PC-9 (cell line): ENCODE measurements at regions not wholly inside any gene's neighbourhood (a gene's known extent, or its start where the extent isn't known, plus 50 kb on each side); places are given as distances from the start of the nearest gene placed in this dataset.

Experiments used
- BruUV-seq: library from RNA; stranded (reverse); fragments of 400-500 nt; replicated peaks from 2 replicates; lab custom pipeline; 2021; lab: Mats Ljungman, UMichigan
- CTCF ChIA-PET: fragments of 300-600 bp; sonication (Branson Sonifier 250); formaldehyde crosslinking; loops from one replicate; lab custom pipeline; 2022; ENCODE audit warnings: antibody characterized with exemption; lab: Charles Lee
- POLR2A ChIA-PET: fragments of 300-600 bp; sonication (Branson Sonifier 250); formaldehyde crosslinking; loops from one replicate; lab custom pipeline; 2022; ENCODE audit warnings: antibody characterized with exemption; ENCODE audit not compliant: unreplicated experiment; lab: Charles Lee
- DNase-seq, 2 experiments: peaks; one replicate each; pipeline versions ENCODE4 v3.0.0 to v3.0.0-alpha.2; 2015 to 2022; ENCODE audit warnings: mixed read lengths in 1 of 2
- H2AFZ ChIP-seq: fragments of 200-600 bp; sonication (generic); 2 replicates; pipeline ENCODE4 v1.8.1; 2017; ENCODE audit warnings: antibody characterized with exemption
- H3F3A ChIP-seq: fragments of 200-600 bp; sonication (generic); 2 replicates; pipeline ENCODE4 v1.8.1; 2017; ENCODE audit warnings: antibody characterized with exemption, mild to moderate bottlenecking, low read depth; ENCODE audit not compliant: insufficient read depth
- H3K27ac ChIP-seq: fragments of 200-600 bp; sonication (generic); 2 replicates; pipeline ENCODE4 v1.6.1; 2016; ENCODE audit warnings: mixed run types
- H3K27me3 ChIP-seq: fragments of 200-600 bp; sonication (generic); 2 replicates; pipeline ENCODE4 v1.6.1; 2016; ENCODE audit warnings: low read depth, mixed run types; ENCODE audit not compliant: insufficient read depth
- H3K36me3 ChIP-seq: fragments of 200-600 bp; sonication (generic); 2 replicates; pipeline ENCODE4 v1.6.1; 2016; ENCODE audit warnings: low read depth, mixed run types
- H3K4me1 ChIP-seq: fragments of 200-600 bp; sonication (generic); replicated peaks from 2 replicates; pipeline ENCODE4 v1.6.1; 2016; ENCODE audit warnings: mixed run types; ENCODE audit not compliant: insufficient read depth
- H3K4me2 ChIP-seq: fragments of 200-600 bp; sonication (generic); 2 replicates; pipeline ENCODE4 v1.6.1; 2017; ENCODE audit warnings: mixed run types
- H3K4me3 ChIP-seq: fragments of 200-600 bp; sonication (generic); 2 replicates; pipeline ENCODE4 v1.6.1; 2016; ENCODE audit warnings: mixed run types
- H3K79me2 ChIP-seq: fragments of 200-600 bp; sonication (generic); 2 replicates; pipeline ENCODE4 v1.6.1; 2017; ENCODE audit warnings: low read depth, mixed run types
- H3K9me2 ChIP-seq: fragments of 200-600 bp; sonication (generic); 2 replicates; pipeline ENCODE4 v1.8.1; 2017; ENCODE audit warnings: mild to moderate bottlenecking; ENCODE audit not compliant: insufficient read depth
- H3K9me3 ChIP-seq: fragments of 200-600 bp; sonication (generic); 2 replicates; pipeline ENCODE4 v1.8.1; 2016; ENCODE audit warnings: low read depth; ENCODE audit not compliant: insufficient read depth
- H4K20me1 ChIP-seq: fragments of 200-600 bp; sonication (generic); 2 replicates; pipeline ENCODE4 v1.8.1; 2017; ENCODE audit not compliant: insufficient read depth
- EZH2 ChIP-seq: fragments of 200-600 bp; sonication (generic); IDR thresholded peaks from 2 replicates; pipeline ENCODE4 v1.8.0; 2017; ENCODE audit warnings: antibody characterized with exemption, low read depth
- intact Hi-C: fragments of 100-400 bp; cut with micrococcal nuclease; formaldehyde crosslinking; loops from one replicate; pipeline ENCODE4 v1.10.0; 2022; ENCODE audit not compliant: unreplicated experiment
- TF ChIP-seq, protein P1 (sequence below): fragments of 200-600 bp; sonication (generic); conservative IDR thresholded peaks from 2 replicates; pipeline ENCODE4 v1.6.1; 2017; ENCODE audit warnings: mixed run types, antibody characterized with exemption, mild to moderate bottlenecking, moderate library complexity

DNA sequence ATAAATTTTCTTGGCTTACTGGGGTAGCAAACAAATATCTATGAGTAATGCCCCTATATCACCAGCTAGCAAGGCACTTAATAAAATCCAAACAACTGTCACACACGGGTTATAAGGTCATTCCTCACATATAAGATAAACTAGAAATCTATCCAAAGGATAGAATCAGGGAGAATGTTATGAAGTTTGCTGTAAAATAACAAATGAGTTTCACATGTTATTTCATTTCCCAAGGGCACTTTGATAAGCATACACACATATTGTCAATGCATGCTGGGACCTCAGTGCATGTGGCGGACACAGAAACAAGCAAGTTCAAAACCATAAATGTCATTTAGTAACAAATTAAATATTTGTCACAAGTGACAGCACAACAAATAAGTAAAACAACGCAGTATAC lies 429.4 kb downstream of the GXYLT1 start:
- Histone ChIP-seq H4K20me1 (no peaks in the 10 kb centered on the region), H3F3A (no peaks in the 10 kb centered on the region), H3K79me2 (no peaks in the 10 kb centered on the region), H3K9me3 (no peaks in the 10 kb centered on the region), H3K9me2 (no peaks in the 10 kb centered on the region), H3K4me1 (no peaks in the 10 kb centered on the region), H3K27me3 (no peaks in the 10 kb centered on the region), H2AFZ (no peak overlapping the region), H3K4me2 (no peak overlapping the region), H3K27ac (no peak overlapping the region), H3K36me3 (no peaks in the 10 kb centered on the region), H3K4me3 (no peak overlapping the region)
- CTCF ChIA-PET = no interaction called here
- TF ChIP-seq, protein P1, sequence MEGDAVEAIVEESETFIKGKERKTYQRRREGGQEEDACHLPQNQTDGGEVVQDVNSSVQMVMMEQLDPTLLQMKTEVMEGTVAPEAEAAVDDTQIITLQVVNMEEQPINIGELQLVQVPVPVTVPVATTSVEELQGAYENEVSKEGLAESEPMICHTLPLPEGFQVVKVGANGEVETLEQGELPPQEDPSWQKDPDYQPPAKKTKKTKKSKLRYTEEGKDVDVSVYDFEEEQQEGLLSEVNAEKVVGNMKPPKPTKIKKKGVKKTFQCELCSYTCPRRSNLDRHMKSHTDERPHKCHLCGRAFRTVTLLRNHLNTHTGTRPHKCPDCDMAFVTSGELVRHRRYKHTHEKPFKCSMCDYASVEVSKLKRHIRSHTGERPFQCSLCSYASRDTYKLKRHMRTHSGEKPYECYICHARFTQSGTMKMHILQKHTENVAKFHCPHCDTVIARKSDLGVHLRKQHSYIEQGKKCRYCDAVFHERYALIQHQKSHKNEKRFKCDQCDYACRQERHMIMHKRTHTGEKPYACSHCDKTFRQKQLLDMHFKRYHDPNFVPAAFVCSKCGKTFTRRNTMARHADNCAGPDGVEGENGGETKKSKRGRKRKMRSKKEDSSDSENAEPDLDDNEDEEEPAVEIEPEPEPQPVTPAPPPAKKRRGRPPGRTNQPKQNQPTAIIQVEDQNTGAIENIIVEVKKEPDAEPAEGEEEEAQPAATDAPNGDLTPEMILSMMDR = no peak
- no peak for TF ChIP-seq EZH2
- intact Hi-C loops = no loop called here
- DNase-seq = no peak
- POLR2A ChIA-PET = no interaction called here
- no TSS peak for BruUV-seq

DNA sequence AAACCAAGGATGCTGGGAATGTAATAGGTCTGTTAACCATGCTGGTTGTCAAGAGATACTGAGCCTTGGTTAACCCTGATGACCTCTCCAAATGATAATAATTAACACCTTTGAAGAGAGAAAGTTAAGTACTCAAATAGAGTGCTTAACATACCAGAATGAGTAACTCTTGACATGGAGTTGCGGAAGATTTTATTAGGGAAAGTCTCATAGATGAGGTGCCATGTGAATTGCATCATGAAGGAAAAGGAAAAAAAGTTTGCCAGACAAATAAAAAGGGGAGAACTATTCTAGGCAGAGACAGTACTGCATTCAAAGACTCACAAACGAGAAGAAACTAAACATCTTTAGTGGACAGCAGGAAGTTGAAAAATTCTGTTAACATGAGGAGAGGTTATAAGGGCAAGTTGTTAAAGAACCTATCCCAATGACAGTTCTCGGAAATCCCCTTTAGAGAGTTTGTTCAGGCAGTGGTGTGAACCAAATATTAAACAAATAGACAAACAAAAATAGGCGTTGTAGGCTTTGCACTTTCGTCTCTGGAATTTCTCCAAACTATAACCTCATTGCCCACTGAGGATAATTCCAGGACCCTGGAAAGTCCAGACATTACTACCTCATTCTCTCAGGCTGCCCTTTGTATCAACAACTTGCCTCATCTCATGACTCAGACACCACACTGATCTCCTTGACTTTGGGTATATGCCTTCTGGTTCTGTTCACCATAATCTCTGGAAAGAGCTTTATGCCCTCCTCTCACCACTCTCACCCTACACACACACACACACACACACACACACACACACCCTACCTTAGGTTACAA lies 435.0 kb downstream of the GXYLT1 start:
- DNase-seq = no peak
- intact Hi-C loops = no loop called here
- no peak overlapping the region for H3K27ac ChIP-seq
- no peaks in the 10 kb centered on the region for H4K20me1 ChIP-seq
- no peaks in the 10 kb centered on the region for H3F3A ChIP-seq
- H3K4me2 ChIP-seq = no peak overlapping the region
- H3K27me3 ChIP-seq = no peaks in the 10 kb centered on the region
- H3K4me3 ChIP-seq = no peak overlapping the region
- H2AFZ ChIP-seq = no peak overlapping the region
- no peaks in the 10 kb centered on the region for H3K9me3 ChIP-seq
- CTCF ChIA-PET = no interaction called here
- no peak for TF ChIP-seq EZH2
- TF ChIP-seq, protein P1 = no peak
- BruUV-seq = no TSS peak
- H3K9me2 ChIP-seq = no peaks in the 10 kb centered on the region
- no peaks in the 10 kb centered on the region for H3K4me1 ChIP-seq
- no peaks in the 10 kb centered on the region for H3K36me3 ChIP-seq
- POLR2A ChIA-PET = no interaction called here
- no peaks in the 10 kb centered on the region for H3K79me2 ChIP-seq

DNA sequence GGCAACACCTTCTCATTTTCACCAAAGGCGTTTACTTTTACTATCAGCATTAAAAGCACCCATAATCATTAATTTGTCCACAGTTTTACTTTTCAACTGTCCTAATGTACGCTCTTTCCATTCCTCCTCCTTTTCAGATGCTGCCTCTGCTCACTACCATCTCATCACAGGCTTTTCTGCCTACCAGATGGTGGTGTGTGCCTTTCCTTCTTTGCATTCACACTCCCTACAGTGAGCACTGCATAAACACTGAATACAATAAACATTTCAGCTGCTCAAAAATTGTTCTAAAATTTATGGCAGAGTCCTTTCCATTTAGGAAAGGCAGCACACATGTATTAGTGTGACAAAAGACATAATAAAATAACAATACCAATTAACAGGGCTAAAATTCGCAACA lies 435.7 kb downstream of the GXYLT1 start:
- TF ChIP-seq, protein P1 = no peak
- no peak for TF ChIP-seq EZH2
- Histone ChIP-seq H3K4me3 (no peak overlapping the region), H3F3A (no peaks in the 10 kb centered on the region), H3K9me2 (no peaks in the 10 kb centered on the region), H3K79me2 (no peaks in the 10 kb centered on the region), H3K4me2 (no peak overlapping the region), H3K27ac (no peak overlapping the region), H2AFZ (no peak overlapping the region), H3K9me3 (no peaks in the 10 kb centered on the region), H3K4me1 (no peaks in the 10 kb centered on the region), H4K20me1 (no peaks in the 10 kb centered on the region), H3K27me3 (no peaks in the 10 kb centered on the region), H3K36me3 (no peaks in the 10 kb centered on the region)
- intact Hi-C loops = no loop called here
- no peak for DNase-seq
- ChIA-PET POLR2A (no interaction called here), CTCF (no interaction called here)
- BruUV-seq = no TSS peak
